Endodermal cell (in vitro differentiated cells): ENCODE measurements at regions not wholly inside any gene's neighbourhood (a gene's known extent, or its start where the extent isn't known, plus 50 kb on each side); places are given as distances from the start of the nearest gene placed in this dataset.

Experiments used
- DNase-seq: peaks from one replicate; pipeline ENCODE4 v3.0.0-alpha.2; 2017
- H3K27ac ChIP-seq: 2 replicates; pipeline ENCODE4 v1.5.1; 2013; ENCODE audit warnings: mild to moderate bottlenecking, low read depth, low read length, moderate library complexity
- H3K27me3 ChIP-seq: 2 replicates; pipeline ENCODE4 v1.6.1; 2013; ENCODE audit warnings: mild to moderate bottlenecking, low read length, moderate library complexity; ENCODE audit not compliant: insufficient read depth, control insufficient read depth, poor library complexity, severe bottlenecking
- H3K36me3 ChIP-seq: 2 replicates; pipeline ENCODE4 v1.7.0; 2013; ENCODE audit warnings: mild to moderate bottlenecking, low read length, moderate library complexity; ENCODE audit not compliant: control insufficient read depth, insufficient read depth
- H3K4me1 ChIP-seq: one replicate; pipeline ENCODE4 v1.7.0; 2013; ENCODE audit warnings: low read length; ENCODE audit not compliant: control insufficient read depth, insufficient read depth
- H3K4me3 ChIP-seq: 2 replicates; pipeline ENCODE4 v1.5.1; 2013; ENCODE audit warnings: mild to moderate bottlenecking, low read length, moderate library complexity
- H3K9ac ChIP-seq: 2 replicates; pipeline ENCODE4 v1.6.1; 2013; ENCODE audit warnings: mild to moderate bottlenecking, low read length, moderate library complexity; ENCODE audit not compliant: poor library complexity, severe bottlenecking; ENCODE audit errors: extremely low read depth
- H3K9me3 ChIP-seq: 2 replicates; pipeline ENCODE4 v1.6.1; 2013; ENCODE audit warnings: mild to moderate bottlenecking, low read length, moderate library complexity; ENCODE audit not compliant: control insufficient read depth
- H3K27ac Mint-ChIP-seq: 2 replicates; pipeline ENCODE4 v1.8.0; 2020; ENCODE audit warnings: mixed read lengths
- H3K27me3 Mint-ChIP-seq: 2 replicates; pipeline ENCODE4 v1.8.0; 2021; ENCODE audit warnings: mild to moderate bottlenecking, mixed read lengths; ENCODE audit not compliant: insufficient read depth
- H3K36me3 Mint-ChIP-seq: 2 replicates; pipeline ENCODE4 v1.8.0; 2020; ENCODE audit warnings: low read depth, mixed read lengths
- H3K4me1 Mint-ChIP-seq: 2 replicates; pipeline ENCODE4 v1.8.0; 2020; ENCODE audit warnings: mixed read lengths
- H3K4me3 Mint-ChIP-seq: 2 replicates; pipeline ENCODE4 v1.8.0; 2020; ENCODE audit warnings: mild to moderate bottlenecking, moderate library complexity, mixed read lengths
- H3K9me3 Mint-ChIP-seq: 2 replicates; pipeline ENCODE4 v1.8.0; 2020; ENCODE audit warnings: mild to moderate bottlenecking, mixed read lengths
- whole genome bisulfite sequencing, 2 experiments: methylation state at CpG; one replicate each; pipeline versions ENCODE4 v1.1.5 to v1.1.7; 2013; ENCODE audit warnings: missing lambda C conversion rate in 2 of 2, mixed read lengths in 1 of 2; ENCODE audit not compliant: insufficient coverage in 1 of 2, insufficient read length in 1 of 2; 5-methylcytosine and 5-hydroxymethylcytosine counted together
- TF ChIP-seq, protein P1 (sequence below): fragments of 200-600 bp; sonication (generic); conservative IDR thresholded peaks from 2 replicates; pipeline ENCODE4 v1.5.0; 2021; ENCODE audit warnings: antibody characterized with exemption, mild to moderate bottlenecking

DNA sequence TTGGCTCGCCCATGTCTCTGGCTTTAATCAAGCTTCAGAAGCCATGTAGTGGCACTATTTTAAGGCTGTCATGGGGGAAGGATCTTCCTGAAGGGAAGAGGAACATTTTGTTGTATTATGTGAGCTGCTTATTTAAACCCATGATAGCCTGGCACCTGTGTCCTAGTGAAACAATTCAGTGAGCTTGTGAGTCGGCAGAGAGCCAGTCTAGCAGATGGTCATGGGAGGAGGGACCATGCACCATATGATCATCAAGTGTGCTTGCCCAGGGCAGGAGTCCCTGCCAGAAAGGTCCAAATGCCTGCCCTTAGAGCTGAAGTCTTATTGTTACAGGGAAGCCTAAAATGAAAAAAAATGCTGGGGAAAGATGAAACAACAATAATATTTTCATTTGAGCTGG is 132.9 kb downstream of the PRDM13 start:
- H3K9me3 ChIP-seq, result no peaks in the 10 kb centered on the region
- H3K9ac ChIP-seq, result no peak overlapping the region
- H3K27ac Mint-ChIP-seq, result no peak overlapping the region
- H3K9me3 Mint-ChIP-seq, result no peaks in the 10 kb centered on the region
- H3K27ac ChIP-seq, result no peak overlapping the region
- TF ChIP-seq, protein P1, sequence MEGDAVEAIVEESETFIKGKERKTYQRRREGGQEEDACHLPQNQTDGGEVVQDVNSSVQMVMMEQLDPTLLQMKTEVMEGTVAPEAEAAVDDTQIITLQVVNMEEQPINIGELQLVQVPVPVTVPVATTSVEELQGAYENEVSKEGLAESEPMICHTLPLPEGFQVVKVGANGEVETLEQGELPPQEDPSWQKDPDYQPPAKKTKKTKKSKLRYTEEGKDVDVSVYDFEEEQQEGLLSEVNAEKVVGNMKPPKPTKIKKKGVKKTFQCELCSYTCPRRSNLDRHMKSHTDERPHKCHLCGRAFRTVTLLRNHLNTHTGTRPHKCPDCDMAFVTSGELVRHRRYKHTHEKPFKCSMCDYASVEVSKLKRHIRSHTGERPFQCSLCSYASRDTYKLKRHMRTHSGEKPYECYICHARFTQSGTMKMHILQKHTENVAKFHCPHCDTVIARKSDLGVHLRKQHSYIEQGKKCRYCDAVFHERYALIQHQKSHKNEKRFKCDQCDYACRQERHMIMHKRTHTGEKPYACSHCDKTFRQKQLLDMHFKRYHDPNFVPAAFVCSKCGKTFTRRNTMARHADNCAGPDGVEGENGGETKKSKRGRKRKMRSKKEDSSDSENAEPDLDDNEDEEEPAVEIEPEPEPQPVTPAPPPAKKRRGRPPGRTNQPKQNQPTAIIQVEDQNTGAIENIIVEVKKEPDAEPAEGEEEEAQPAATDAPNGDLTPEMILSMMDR, result no peak
- 78 to 83% methylated on average over 2 of the region's 2 CpGs for WGBS, 2 experiments
- H3K27me3 Mint-ChIP-seq, result peaks cover 38% of the 10 kb centered on the region
- H3K4me3 ChIP-seq, result no peak overlapping the region
- no peaks in the 10 kb centered on the region for H3K36me3 Mint-ChIP-seq
- no peak for DNase-seq
- H3K4me1 Mint-ChIP-seq, result no peaks in the 10 kb centered on the region
- no peaks in the 10 kb centered on the region for H3K36me3 ChIP-seq
- H3K4me3 Mint-ChIP-seq, result no peak overlapping the region
- H3K4me1 ChIP-seq, result no peaks in the 10 kb centered on the region
- peaks cover 75% of the 10 kb centered on the region for H3K27me3 ChIP-seq

GRCh38 chr6:99741092-99741491 is 134.5 kb downstream of the PRDM13 start:
- no peak overlapping the region for H3K4me3 Mint-ChIP-seq
- no peak overlapping the region for H3K4me3 ChIP-seq
- no peak overlapping the region for H3K27ac ChIP-seq
- no peak overlapping the region for H3K27ac Mint-ChIP-seq
- no peaks in the 10 kb centered on the region for H3K4me1 Mint-ChIP-seq
- DNase-seq, result no peak
- TF ChIP-seq, protein P1, result no peak
- peaks cover 45% of the 10 kb centered on the region for H3K27me3 Mint-ChIP-seq
- H3K36me3 ChIP-seq, result no peaks in the 10 kb centered on the region
- no peak overlapping the region for H3K9ac ChIP-seq
- H3K9me3 Mint-ChIP-seq, result no peaks in the 10 kb centered on the region
- no peaks in the 10 kb centered on the region for H3K4me1 ChIP-seq
- H3K27me3 ChIP-seq, result peaks cover 67% of the 10 kb centered on the region
- H3K9me3 ChIP-seq, result no peaks in the 10 kb centered on the region
- H3K36me3 Mint-ChIP-seq, result no peaks in the 10 kb centered on the region

DNA sequence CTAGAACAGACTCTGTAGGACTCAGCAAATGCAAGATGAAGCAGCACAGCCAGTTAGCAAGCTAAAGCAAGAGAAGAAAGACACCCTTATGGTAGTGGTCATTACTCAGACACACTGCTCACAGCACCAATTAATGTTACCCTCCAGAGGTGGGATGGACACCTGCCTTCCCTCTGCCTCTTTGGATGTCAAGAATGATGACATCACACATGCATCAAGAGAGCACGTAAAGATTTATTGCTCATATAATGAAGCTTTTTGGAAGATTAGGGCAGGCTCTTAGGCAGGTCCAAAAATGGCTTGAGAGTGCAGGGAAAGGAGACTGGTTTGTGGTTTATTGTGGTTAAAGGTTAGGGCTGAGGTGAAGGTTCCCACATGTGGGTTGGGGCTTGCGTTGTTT is 137.0 kb downstream of the PRDM13 start:
- no peaks in the 10 kb centered on the region for H3K4me1 Mint-ChIP-seq
- WGBS, 2 experiments, result 79 to 100% methylated on average over 1 to 2 of the region's 2 CpGs
- peaks cover 55% of the 10 kb centered on the region for H3K27me3 ChIP-seq

More for the DNA sequence above, 137.0 kb downstream of the PRDM13 start:
- no peaks in the 10 kb centered on the region for H3K9me3 ChIP-seq
- Mint-ChIP-seq H3K9me3 (no peaks in the 10 kb centered on the region), H3K36me3 (no peaks in the 10 kb centered on the region), H3K4me3 (no peak overlapping the region), H3K27me3 (peaks cover 42% of the 10 kb centered on the region), H3K27ac (no peak overlapping the region)
- H3K27ac ChIP-seq, result no peak overlapping the region
- no peaks in the 10 kb centered on the region for H3K36me3 ChIP-seq
- no peak overlapping the region for H3K4me3 ChIP-seq
- no peaks in the 10 kb centered on the region for H3K4me1 ChIP-seq
- TF ChIP-seq, protein P1, result no peak
- no peak for DNase-seq
- no peak overlapping the region for H3K9ac ChIP-seq
